Activated CD4-positive, alpha-beta T cell treated with anti-CD3 and anti-CD28 coated beads, Interleukin-2, amount 50 U/mL, for 4 hours (primary cell): ENCODE measurements at regions not wholly inside any gene's neighbourhood (a gene's known extent, or its start where the extent isn't known, plus 50 kb on each side); places are given as distances from the start of the nearest gene placed in this dataset.

Experiments used
- DNase-seq, 2 experiments: peaks; one replicate each; pipeline ENCODE4 v3.0.0-alpha.2; 2020

DNA sequence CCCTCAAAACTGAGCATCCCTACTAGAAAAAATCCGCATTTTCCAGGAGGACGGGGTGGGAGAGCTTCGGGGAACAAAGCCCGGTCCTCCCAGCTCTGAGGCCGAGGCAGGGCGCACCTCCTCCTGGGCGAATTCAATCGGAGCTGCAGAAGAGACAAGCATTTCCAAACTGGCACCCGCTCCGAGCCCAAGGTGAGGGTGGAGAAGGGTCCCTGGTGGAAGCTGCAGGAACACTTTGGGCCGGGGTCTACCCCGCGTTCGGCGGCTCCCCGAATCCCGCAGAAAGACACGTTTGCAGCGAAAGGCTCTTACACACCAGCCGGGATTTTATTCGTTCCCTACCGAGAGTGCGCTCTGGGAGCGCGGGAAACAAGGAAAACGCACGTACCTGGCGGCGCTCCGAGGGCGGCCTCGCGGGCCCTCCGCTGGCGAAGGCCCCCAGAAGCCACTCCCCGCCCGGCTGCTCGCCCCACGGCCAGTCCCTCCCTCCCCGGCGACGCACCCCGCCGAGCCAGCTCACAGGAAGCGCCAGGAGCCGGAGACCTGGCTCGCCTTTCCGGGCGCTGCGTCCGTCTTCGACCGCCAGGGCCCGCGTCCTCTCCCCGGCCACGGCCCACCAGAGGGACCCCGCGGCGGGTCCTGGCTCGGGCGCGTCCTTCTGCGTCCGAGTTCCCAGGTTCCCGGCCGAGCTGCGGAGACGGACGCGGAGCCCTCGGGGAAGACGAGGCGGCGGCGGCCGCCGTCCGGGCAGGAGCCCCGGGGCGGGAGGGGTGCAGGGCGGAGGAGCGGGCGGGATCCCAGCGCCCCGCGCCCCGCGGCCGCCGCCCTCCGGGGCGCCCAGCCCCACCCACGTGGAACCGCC, 49.8 kb upstream of the BAHCC1 start:
- peak; percentile 11 to 12 for DNase-seq
